ENCODE measurements at regions not wholly inside any gene's neighbourhood (a gene's known extent, or its start where the extent isn't known, plus 50 kb on each side); places are given as distances from the start of the nearest gene placed in this dataset.

GRCh38 chr2:176501617-176502016, 232.4 kb downstream of the MTX2 start:
- TF ChIP-seq CTCF (IDR thresholded peaks at IDR 0.05), result no peak
- no peak for TF ChIP-seq POLR2AphosphoS5 (IDR thresholded peaks at IDR 0.05)

All from stomach (tissue), 4 donors.